ENCODE measurements at regions not wholly inside any gene's neighbourhood (a gene's known extent, or its start where the extent isn't known, plus 50 kb on each side); places are given as distances from the start of the nearest gene placed in this dataset.

DNA sequence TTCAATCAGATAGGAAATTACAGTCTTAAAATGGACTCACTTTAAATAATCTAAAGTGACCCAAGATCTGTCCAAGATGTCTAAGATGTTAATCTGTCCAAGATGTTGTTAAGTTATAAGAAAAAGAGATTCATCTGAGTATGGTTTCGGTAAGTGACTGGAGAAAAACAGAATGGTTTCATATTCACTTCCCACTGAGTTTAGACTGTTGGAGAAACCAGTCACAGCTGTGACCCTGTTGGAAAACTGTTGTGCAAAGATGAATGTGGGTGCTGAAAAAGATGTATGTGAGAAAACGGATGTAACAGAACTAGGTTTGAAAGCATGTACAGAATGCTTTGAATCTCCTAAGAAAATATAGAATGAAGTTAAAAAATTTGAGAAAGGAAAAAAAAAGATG is 325.9 kb downstream of the COL12A1 start:
- Histone ChIP-seq H3K9me2 (ENCODE audit: insufficient read depth, low read length) (no peaks in the 10 kb centered on the region), H3K27ac (ENCODE audit: low read depth, low read length, poor library complexity, severe bottlenecking) (no peak overlapping the region), H3K4me1 (ENCODE audit: insufficient read depth, low read length, poor library complexity, severe bottlenecking) (no peaks in the 10 kb centered on the region), H3K9me3 (ENCODE audit: low read length) (no peaks in the 10 kb centered on the region), H2AFZ (ENCODE audit: low read length) (no peak overlapping the region), H3K79me2 (ENCODE audit: insufficient read depth, low read depth, low read length) (no peaks in the 10 kb centered on the region), H3K4me2 (ENCODE audit: low read length) (no peak overlapping the region), H3K36me3 (ENCODE audit: insufficient read depth, low read length) (no peaks in the 10 kb centered on the region), H4K20me1 (ENCODE audit: insufficient read depth, low read length) (no peaks in the 10 kb centered on the region), H3K4me3 (ENCODE audit: low read depth, low read length, poor library complexity, severe bottlenecking) (no peak overlapping the region)
- TF ChIP-seq, protein P1, sequence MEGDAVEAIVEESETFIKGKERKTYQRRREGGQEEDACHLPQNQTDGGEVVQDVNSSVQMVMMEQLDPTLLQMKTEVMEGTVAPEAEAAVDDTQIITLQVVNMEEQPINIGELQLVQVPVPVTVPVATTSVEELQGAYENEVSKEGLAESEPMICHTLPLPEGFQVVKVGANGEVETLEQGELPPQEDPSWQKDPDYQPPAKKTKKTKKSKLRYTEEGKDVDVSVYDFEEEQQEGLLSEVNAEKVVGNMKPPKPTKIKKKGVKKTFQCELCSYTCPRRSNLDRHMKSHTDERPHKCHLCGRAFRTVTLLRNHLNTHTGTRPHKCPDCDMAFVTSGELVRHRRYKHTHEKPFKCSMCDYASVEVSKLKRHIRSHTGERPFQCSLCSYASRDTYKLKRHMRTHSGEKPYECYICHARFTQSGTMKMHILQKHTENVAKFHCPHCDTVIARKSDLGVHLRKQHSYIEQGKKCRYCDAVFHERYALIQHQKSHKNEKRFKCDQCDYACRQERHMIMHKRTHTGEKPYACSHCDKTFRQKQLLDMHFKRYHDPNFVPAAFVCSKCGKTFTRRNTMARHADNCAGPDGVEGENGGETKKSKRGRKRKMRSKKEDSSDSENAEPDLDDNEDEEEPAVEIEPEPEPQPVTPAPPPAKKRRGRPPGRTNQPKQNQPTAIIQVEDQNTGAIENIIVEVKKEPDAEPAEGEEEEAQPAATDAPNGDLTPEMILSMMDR (conservative IDR thresholded peaks at IDR 0.05; ENCODE audit: low read length), result no peak
- TF ChIP-seq EZH2phosphoT487 (IDR thresholded peaks at IDR 0.05; ENCODE audit: borderline replicate concordance, low read depth, low read length), result no peak
- no peak for DNase-seq (ENCODE audit: low spot score)
- ChIA-PET CTCF (ENCODE audit: unreplicated experiment) (no interaction called here), POLR2A (no interaction called here)
- BruUV-seq (replicated peaks), result no TSS peak
- intact Hi-C loops (cut with micrococcal nuclease; ENCODE audit: unreplicated experiment), result no loop called here

- DNase-seq (ENCODE audit: low spot score), result no peak
- POLR2A ChIA-PET, result no interaction called here
- H3K9me3 ChIP-seq (ENCODE audit: low read length), result no peaks in the 10 kb centered on the region
- no peaks in the 10 kb centered on the region for H3K9me2 ChIP-seq (ENCODE audit: insufficient read depth, low read length)
- BruUV-seq (replicated peaks), result no TSS peak
- intact Hi-C loops (cut with micrococcal nuclease; ENCODE audit: unreplicated experiment), result no loop called here
- CTCF ChIA-PET (ENCODE audit: unreplicated experiment), result no interaction called here
- no peak overlapping the region for H3K27ac ChIP-seq (ENCODE audit: low read depth, low read length, poor library complexity, severe bottlenecking)
- H3K36me3 ChIP-seq (ENCODE audit: insufficient read depth, low read length), result no peaks in the 10 kb centered on the region
- H4K20me1 ChIP-seq (ENCODE audit: insufficient read depth, low read length), result no peaks in the 10 kb centered on the region
- no peak overlapping the region for H3K4me3 ChIP-seq (ENCODE audit: low read depth, low read length, poor library complexity, severe bottlenecking)
- TF ChIP-seq EZH2phosphoT487 (IDR thresholded peaks at IDR 0.05; ENCODE audit: borderline replicate concordance, low read depth, low read length), result no peak
- TF ChIP-seq, protein P1 (conservative IDR thresholded peaks at IDR 0.05; ENCODE audit: low read length), result no peak
- no peaks in the 10 kb centered on the region for H3K4me1 ChIP-seq (ENCODE audit: insufficient read depth, low read length, poor library complexity, severe bottlenecking)
- H3K79me2 ChIP-seq (ENCODE audit: insufficient read depth, low read depth, low read length), result no peaks in the 10 kb centered on the region
- no peak overlapping the region for H3K4me2 ChIP-seq (ENCODE audit: low read length)
- H2AFZ ChIP-seq (ENCODE audit: low read length), result no peak overlapping the region
These were observed 326.6 kb downstream of the COL12A1 start for GRCh38 chr6:74879234-74879633.

GRCh38 chr6:74875193-74875592 is 330.7 kb downstream of the COL12A1 start:
- no peak for TF ChIP-seq EZH2phosphoT487 (IDR thresholded peaks at IDR 0.05; ENCODE audit: borderline replicate concordance, low read depth, low read length)
- TF ChIP-seq, protein P1 (conservative IDR thresholded peaks at IDR 0.05; ENCODE audit: low read length), result no peak
- no peak overlapping the region for H3K4me3 ChIP-seq (ENCODE audit: low read depth, low read length, poor library complexity, severe bottlenecking)

More at GRCh38 chr6:74875193-74875592, 330.7 kb downstream of the COL12A1 start:
- Histone ChIP-seq H2AFZ (ENCODE audit: low read length) (no peak overlapping the region), H3K9me3 (ENCODE audit: low read length) (no peaks in the 10 kb centered on the region), H3K4me1 (ENCODE audit: insufficient read depth, low read length, poor library complexity, severe bottlenecking) (no peaks in the 10 kb centered on the region), H3K4me2 (ENCODE audit: low read length) (no peak overlapping the region), H3K27ac (ENCODE audit: low read depth, low read length, poor library complexity, severe bottlenecking) (no peak overlapping the region), H3K9me2 (ENCODE audit: insufficient read depth, low read length) (no peaks in the 10 kb centered on the region), H3K36me3 (ENCODE audit: insufficient read depth, low read length) (no peaks in the 10 kb centered on the region), H4K20me1 (ENCODE audit: insufficient read depth, low read length) (no peaks in the 10 kb centered on the region), H3K79me2 (ENCODE audit: insufficient read depth, low read depth, low read length) (no peaks in the 10 kb centered on the region)
- ChIA-PET CTCF (ENCODE audit: unreplicated experiment) (no interaction called here), POLR2A (no interaction called here)
- intact Hi-C loops (cut with micrococcal nuclease; ENCODE audit: unreplicated experiment), result no loop called here
- DNase-seq (ENCODE audit: low spot score), result no peak
- BruUV-seq (replicated peaks), result no TSS peak
